Keratinocyte (primary cell): ENCODE measurements at regions not wholly inside any gene's neighbourhood (a gene's known extent, or its start where the extent isn't known, plus 50 kb on each side); places are given as distances from the start of the nearest gene placed in this dataset.

Experiments used
- DNase-seq: peaks from one replicate; pipeline ENCODE4 v3.0.0-alpha.2; 2011; ENCODE audit warnings: low read depth, missing footprints, low spot score
- FAIRE-seq: peaks from 2 replicates; lab custom pipeline; 2011; peaks lifted over from hg19 to GRCh38; lab: Jason Lieb, UNC
- H2AFZ ChIP-seq: 2 replicates; pipeline ENCODE4 v1.6.0; 2012; ENCODE audit warnings: low read length, control low read depth, inconsistent platforms; ENCODE audit not compliant: control insufficient read depth
- H3K27ac ChIP-seq: 2 replicates; pipeline ENCODE4 v1.5.1; 2011; ENCODE audit warnings: low read length; ENCODE audit not compliant: control insufficient read depth, insufficient read depth
- H3K27me3 ChIP-seq: 3 replicates; pipeline ENCODE4 v1.6.0; 2011; ENCODE audit warnings: low read length; ENCODE audit not compliant: control insufficient read depth, insufficient read depth; ENCODE audit errors: extremely low read depth
- H3K36me3 ChIP-seq, 2 experiments: 2 replicates in 1 of 2; 3 replicates in 1 of 2; pipeline ENCODE4 v1.5.1; 2011; ENCODE audit warnings: low read length in 2 of 2, mild to moderate bottlenecking in 1 of 2; ENCODE audit not compliant: control insufficient read depth in 2 of 2, insufficient read depth in 2 of 2; ENCODE audit errors: extremely low read depth in 1 of 2
- H3K4me1 ChIP-seq: 3 replicates; pipeline ENCODE4 v1.5.1; 2011; ENCODE audit warnings: low read length; ENCODE audit not compliant: control insufficient read depth, insufficient read depth; ENCODE audit errors: extremely low read depth
- H3K4me2 ChIP-seq: 3 replicates; pipeline ENCODE4 v1.6.0; 2011; ENCODE audit warnings: low read depth, low read length; ENCODE audit not compliant: control insufficient read depth, insufficient read depth; ENCODE audit errors: extremely low read depth
- H3K4me3 ChIP-seq, 3 experiments: fragments of 200-600 bp in 1 of 3; sonication (generic) in 1 of 3; 2 replicates in 2 of 3; 3 replicates in 1 of 3; pipeline ENCODE4 v1.5.1; 2011 to 2016; ENCODE audit warnings: low read length in 3 of 3, mild to moderate bottlenecking in 3 of 3, control low read depth in 2 of 3, inconsistent platforms in 1 of 3, low read depth in 1 of 3, mixed read lengths in 1 of 3, mixed run types in 1 of 3, moderate library complexity in 1 of 3; ENCODE audit not compliant: control insufficient read depth in 2 of 3, insufficient read depth in 2 of 3; ENCODE audit errors: extremely low read depth in 1 of 3
- H3K79me2 ChIP-seq: 2 replicates; pipeline ENCODE4 v1.6.0; 2012; ENCODE audit warnings: low read length; ENCODE audit not compliant: control insufficient read depth, insufficient read depth
- H3K9ac ChIP-seq: 3 replicates; pipeline ENCODE4 v1.6.0; 2011; ENCODE audit warnings: low read length; ENCODE audit not compliant: control insufficient read depth, insufficient read depth; ENCODE audit errors: extremely low read depth
- H3K9me1 ChIP-seq: 3 replicates; pipeline ENCODE4 v1.6.0; 2011; ENCODE audit warnings: low read length; ENCODE audit not compliant: control insufficient read depth, insufficient read depth; ENCODE audit errors: extremely low read depth
- H3K9me3 ChIP-seq: 2 replicates; pipeline ENCODE4 v1.5.1; 2012; ENCODE audit warnings: low read depth, low read length; ENCODE audit not compliant: control insufficient read depth
- H4K20me1 ChIP-seq: 3 replicates; pipeline ENCODE4 v1.6.0; 2011; ENCODE audit warnings: low read length; ENCODE audit not compliant: control insufficient read depth, insufficient read depth; ENCODE audit errors: extremely low read depth
- EZH2 ChIP-seq: IDR thresholded peaks from one replicate; pipeline ENCODE4 v1.6.1; 2012; ENCODE audit warnings: inconsistent platforms, mild to moderate bottlenecking, low read length, moderate library complexity
- dilution Hi-C: fragments of 300-500 bp; cut with MboI; formaldehyde crosslinking; loops from one replicate; pipeline ENCODE4 v1.7.0; 2020; ENCODE audit warnings: low sequenced_read_pairs; ENCODE audit not compliant: extremely low pct_ligation_motif_present
- TF ChIP-seq, protein P1 (sequence below), 3 experiments: IDR thresholded peaks in 1 of 3; conservative IDR thresholded peaks in 1 of 3; optimal IDR thresholded peaks in 1 of 3; 2 replicates in 2 of 3; 3 replicates in 1 of 3; pipeline versions ENCODE3 to v1.5.1; 2011; ENCODE audit warnings: low read length in 3 of 3, mild to moderate bottlenecking in 3 of 3, moderate library complexity in 2 of 3, control low read depth in 1 of 3, inconsistent platforms in 1 of 3; ENCODE audit not compliant: insufficient read depth in 2 of 3; ENCODE audit errors: extremely low read depth in 1 of 3

DNA sequence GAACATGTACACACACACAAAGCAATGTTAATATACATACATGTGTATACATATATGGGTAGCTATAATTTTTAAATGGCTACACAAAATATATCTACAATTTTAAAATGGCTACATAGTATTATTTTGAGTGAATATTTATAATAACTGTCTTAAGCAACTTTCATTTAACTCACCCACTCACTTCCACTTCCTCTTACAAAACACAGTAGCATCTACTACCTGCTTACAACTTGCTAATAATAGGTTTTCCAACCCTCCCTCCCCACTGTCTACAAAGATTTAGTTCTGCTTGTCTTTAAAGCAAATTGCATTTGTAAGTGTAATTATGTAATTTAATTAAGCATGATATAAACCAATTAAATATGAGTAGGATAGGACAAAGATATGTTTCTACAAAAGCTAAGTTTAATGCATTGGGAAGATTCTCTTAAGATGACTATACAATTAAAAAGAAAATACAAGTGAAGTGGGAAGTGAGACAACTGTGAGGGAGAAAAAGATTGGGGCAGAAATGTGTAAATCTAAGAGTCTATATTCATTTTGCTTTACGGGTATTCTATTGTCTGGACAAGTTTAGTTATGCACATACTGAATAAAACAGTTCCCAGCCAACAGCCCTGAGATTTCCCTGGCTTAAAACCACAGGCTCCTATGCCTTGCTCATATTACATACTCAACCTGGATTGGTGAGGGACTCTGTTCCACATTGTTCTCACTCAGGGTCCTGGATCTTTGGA is 583.1 kb downstream of the EFNB2 start:
- Histone ChIP-seq H3K27me3 (no peaks in the 10 kb centered on the region), H3K4me3 (no peak overlapping the region), H4K20me1 (no peaks in the 10 kb centered on the region), H3K4me2 (no peak overlapping the region), H3K36me3 (no peaks in the 10 kb centered on the region), H3K9me1 (no peaks in the 10 kb centered on the region), H2AFZ (no peak overlapping the region), H3K27ac (no peak overlapping the region), H3K9me3 (no peaks in the 10 kb centered on the region), H3K79me2 (no peaks in the 10 kb centered on the region), H3K4me1 (no peaks in the 10 kb centered on the region), H3K9ac (no peak overlapping the region)
- DNase-seq (no peak), FAIRE-seq (no peak)
- TF ChIP-seq EZH2: no peak
- TF ChIP-seq, protein P1, sequence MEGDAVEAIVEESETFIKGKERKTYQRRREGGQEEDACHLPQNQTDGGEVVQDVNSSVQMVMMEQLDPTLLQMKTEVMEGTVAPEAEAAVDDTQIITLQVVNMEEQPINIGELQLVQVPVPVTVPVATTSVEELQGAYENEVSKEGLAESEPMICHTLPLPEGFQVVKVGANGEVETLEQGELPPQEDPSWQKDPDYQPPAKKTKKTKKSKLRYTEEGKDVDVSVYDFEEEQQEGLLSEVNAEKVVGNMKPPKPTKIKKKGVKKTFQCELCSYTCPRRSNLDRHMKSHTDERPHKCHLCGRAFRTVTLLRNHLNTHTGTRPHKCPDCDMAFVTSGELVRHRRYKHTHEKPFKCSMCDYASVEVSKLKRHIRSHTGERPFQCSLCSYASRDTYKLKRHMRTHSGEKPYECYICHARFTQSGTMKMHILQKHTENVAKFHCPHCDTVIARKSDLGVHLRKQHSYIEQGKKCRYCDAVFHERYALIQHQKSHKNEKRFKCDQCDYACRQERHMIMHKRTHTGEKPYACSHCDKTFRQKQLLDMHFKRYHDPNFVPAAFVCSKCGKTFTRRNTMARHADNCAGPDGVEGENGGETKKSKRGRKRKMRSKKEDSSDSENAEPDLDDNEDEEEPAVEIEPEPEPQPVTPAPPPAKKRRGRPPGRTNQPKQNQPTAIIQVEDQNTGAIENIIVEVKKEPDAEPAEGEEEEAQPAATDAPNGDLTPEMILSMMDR (optimal IDR thresholded peaks at IDR 0.05 in 1 of 3, IDR thresholded peaks at IDR 0.05 in 1 of 3, conservative IDR thresholded peaks at IDR 0.05 in 1 of 3; ENCODE audit: extremely low read depth in 1 of 3, insufficient read depth in 2 of 3, low read length in 3 of 3): no peak
- dilution Hi-C loops: no loop called here

DNA sequence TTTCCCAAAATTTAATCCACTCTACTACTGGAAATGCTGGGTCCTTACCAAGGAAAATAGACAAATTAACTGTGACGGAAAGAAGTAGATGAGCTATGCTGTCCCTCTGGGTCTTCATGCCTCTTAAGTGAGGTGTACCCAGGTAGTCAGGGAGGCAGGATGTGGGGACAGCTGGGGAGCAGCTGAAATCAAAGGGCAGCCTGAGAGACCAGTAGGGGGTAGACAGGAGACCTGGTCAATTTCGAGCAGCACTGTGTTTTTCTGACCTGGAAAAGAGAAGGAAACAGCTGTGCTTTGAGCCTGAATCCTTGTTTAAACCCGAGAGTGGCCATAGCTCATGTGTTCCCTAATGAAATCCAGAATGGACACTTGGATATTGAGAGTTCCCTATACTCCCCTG is 587.3 kb downstream of the EFNB2 start:
- FAIRE-seq (no peak), DNase-seq (no peak)
- no peak overlapping the region for H3K4me3 ChIP-seq
- no peak overlapping the region for H3K4me2 ChIP-seq
- H3K27ac ChIP-seq: no peak overlapping the region
- H3K79me2 ChIP-seq: no peaks in the 10 kb centered on the region
- H3K9me3 ChIP-seq: no peaks in the 10 kb centered on the region
- no peaks in the 10 kb centered on the region for H3K36me3 ChIP-seq
- no peaks in the 10 kb centered on the region for H3K4me1 ChIP-seq
- H2AFZ ChIP-seq: no peak overlapping the region
- no peaks in the 10 kb centered on the region for H4K20me1 ChIP-seq
- TF ChIP-seq EZH2: no peak
- TF ChIP-seq, protein P1 (optimal IDR thresholded peaks at IDR 0.05 in 1 of 3, IDR thresholded peaks at IDR 0.05 in 1 of 3, conservative IDR thresholded peaks at IDR 0.05 in 1 of 3; ENCODE audit: extremely low read depth in 1 of 3, insufficient read depth in 2 of 3, low read length in 3 of 3): no peak
- no peaks in the 10 kb centered on the region for H3K9me1 ChIP-seq
- dilution Hi-C loops: no loop called here
- H3K9ac ChIP-seq: no peak overlapping the region
- no peaks in the 10 kb centered on the region for H3K27me3 ChIP-seq
